GM23248 (cell line): ENCODE measurements at regions not wholly inside any gene's neighbourhood (a gene's known extent, or its start where the extent isn't known, plus 50 kb on each side); places are given as distances from the start of the nearest gene placed in this dataset.

Experiments
- EZH2 ChIP-seq: fragments of 200-600 bp; sonication (generic); IDR thresholded peaks from 2 replicates; pipeline ENCODE4 v1.6.1; 2018; ENCODE audit warnings: antibody characterized with exemption, mild to moderate bottlenecking; ENCODE audit not compliant: insufficient read depth, poor library complexity, severe bottlenecking
- EZH2phosphoT487 ChIP-seq: fragments of 200-600 bp; sonication (generic); IDR thresholded peaks from 2 replicates; pipeline ENCODE4 v1.6.1; 2018; ENCODE audit warnings: antibody characterized with exemption, moderate library complexity, mild to moderate bottlenecking, low read depth; ENCODE audit not compliant: insufficient read depth

DNA sequence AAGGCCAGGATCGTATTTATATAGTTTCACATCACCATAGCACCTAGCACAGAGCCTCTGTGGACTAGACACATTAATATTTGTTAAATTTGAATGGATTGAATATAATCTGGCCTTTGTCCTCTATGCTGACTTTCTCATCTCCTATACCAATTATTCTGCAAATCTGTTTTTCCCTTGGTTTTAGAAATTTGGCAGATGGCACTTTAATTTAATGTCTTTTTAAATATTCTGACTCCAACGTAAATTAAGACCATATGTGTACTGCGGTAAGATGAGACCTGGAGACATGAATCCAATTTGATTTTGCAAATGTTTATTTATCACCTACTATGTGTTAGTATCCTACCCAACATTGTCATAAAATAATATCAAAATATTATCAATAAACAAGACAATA is 1281.9 kb upstream of the PIK3C3 start:
- TF ChIP-seq EZH2phosphoT487: no peak
- no peak for TF ChIP-seq EZH2
